H9 (cell line): ENCODE measurements at regions not wholly inside any gene's neighbourhood (a gene's known extent, or its start where the extent isn't known, plus 50 kb on each side); places are given as distances from the start of the nearest gene placed in this dataset.
A peak's percentile ranks its signal among the peaks of the same experiment; 100 is the strongest.

Experiments used
- DNase-seq: peaks from one replicate; pipeline ENCODE4 v3.0.0-alpha.2; 2017
- H2AFZ ChIP-seq: one replicate; pipeline ENCODE4 v1.6.1; 2013; ENCODE audit warnings: mild to moderate bottlenecking, low read length, control low read depth, moderate library complexity
- H2AK5ac ChIP-seq: 2 replicates; pipeline ENCODE4 v1.6.1; 2013; ENCODE audit warnings: low read length, control low read depth, mixed read lengths; ENCODE audit not compliant: insufficient read length
- H2BK120ac ChIP-seq: one replicate; pipeline ENCODE4 v1.6.1; 2013; ENCODE audit warnings: low read depth, mild to moderate bottlenecking, low read length, control low read depth, inconsistent platforms; ENCODE audit not compliant: poor library complexity, severe bottlenecking
- H2BK12ac ChIP-seq: 2 replicates; pipeline ENCODE4 v1.6.1; 2013; ENCODE audit warnings: low read length, control low read depth, mixed read lengths, low read depth; ENCODE audit not compliant: insufficient read length
- H2BK15ac ChIP-seq: 2 replicates; pipeline ENCODE4 v1.6.1; 2013; ENCODE audit warnings: low read depth, low read length, control low read depth
- H2BK20ac ChIP-seq: one replicate; pipeline ENCODE4 v1.6.1; 2013; ENCODE audit warnings: low read depth, mild to moderate bottlenecking, low read length, control low read depth, inconsistent platforms; ENCODE audit not compliant: poor library complexity, severe bottlenecking
- H2BK5ac ChIP-seq: 2 replicates; pipeline ENCODE4 v1.6.1; 2013; ENCODE audit warnings: low read length, control low read depth, mixed read lengths; ENCODE audit not compliant: insufficient read length
- H3K14ac ChIP-seq: 2 replicates; pipeline ENCODE4 v1.6.1; 2013; ENCODE audit warnings: low read length, control low read depth; ENCODE audit not compliant: insufficient read depth
- H3K18ac ChIP-seq: 2 replicates; pipeline ENCODE4 v1.6.1; 2013; ENCODE audit warnings: low read depth, mild to moderate bottlenecking, mixed read lengths, low read length, control low read depth; ENCODE audit not compliant: insufficient read length
- H3K23ac ChIP-seq: 2 replicates; pipeline ENCODE4 v1.6.1; 2013; ENCODE audit warnings: low read length, control low read depth, mixed read lengths, low read depth; ENCODE audit not compliant: insufficient read length
- H3K23me2 ChIP-seq: 2 replicates; pipeline ENCODE4 v1.6.1; 2013; ENCODE audit warnings: low read depth, mild to moderate bottlenecking, mixed read lengths, low read length, control low read depth; ENCODE audit not compliant: insufficient read length, poor library complexity, severe bottlenecking
- H3K27ac ChIP-seq: 2 replicates; pipeline ENCODE4 v1.5.1; 2013; ENCODE audit warnings: low read length, control low read depth, mixed read lengths, low read depth; ENCODE audit not compliant: insufficient read length
- H3K27me3 ChIP-seq: 2 replicates; pipeline ENCODE4 v1.6.1; 2013; ENCODE audit warnings: low read length, control low read depth, inconsistent platforms; ENCODE audit not compliant: insufficient read depth
- H3K4ac ChIP-seq: 2 replicates; pipeline ENCODE4 v1.6.1; 2013; ENCODE audit warnings: low read depth, mild to moderate bottlenecking, control low read depth, inconsistent platforms, low read length, moderate library complexity
- H3K4me1 ChIP-seq: 2 replicates; pipeline ENCODE4 v1.6.1; 2013; ENCODE audit warnings: low read length, control low read depth, inconsistent platforms; ENCODE audit not compliant: insufficient read depth
- H3K4me2 ChIP-seq: 2 replicates; pipeline ENCODE4 v1.6.1; 2013; ENCODE audit warnings: low read length, control low read depth, mixed read lengths; ENCODE audit not compliant: insufficient read length, insufficient read depth
- H3K56ac ChIP-seq: 2 replicates; pipeline ENCODE4 v1.6.1; 2013; ENCODE audit warnings: low read depth, mild to moderate bottlenecking, mixed read lengths, low read length, control low read depth; ENCODE audit not compliant: insufficient read length
- H3K79me1 ChIP-seq: 2 replicates; pipeline ENCODE4 v1.6.1; 2013; ENCODE audit warnings: low read depth, mild to moderate bottlenecking, moderate library complexity, low read length, control low read depth, inconsistent platforms; ENCODE audit not compliant: insufficient read depth, poor library complexity, severe bottlenecking
- H3K79me2 ChIP-seq: 2 replicates; pipeline ENCODE4 v1.6.1; 2013; ENCODE audit warnings: low read length, control low read depth, inconsistent platforms; ENCODE audit not compliant: insufficient read depth
- H3K9ac ChIP-seq: 2 replicates; pipeline ENCODE4 v1.6.1; 2013; ENCODE audit warnings: low read length, control low read depth, mixed read lengths; ENCODE audit not compliant: insufficient read length; ENCODE audit errors: extremely low read depth
- H3K9me3 ChIP-seq: one replicate; pipeline ENCODE4 v1.6.1; 2013; ENCODE audit warnings: low read depth, low read length, inconsistent platforms; ENCODE audit not compliant: control insufficient read depth
- H3T11ph ChIP-seq: one replicate; pipeline ENCODE4 v1.6.1; 2013; ENCODE audit warnings: mild to moderate bottlenecking, low read length, control low read depth, inconsistent platforms
- H4K20me1 ChIP-seq: one replicate; pipeline ENCODE4 v1.6.1; 2013; ENCODE audit not compliant: control insufficient read depth, insufficient read length, insufficient read depth
- H4K5ac ChIP-seq: 2 replicates; pipeline ENCODE4 v1.6.1; 2013; ENCODE audit warnings: low read depth, mild to moderate bottlenecking, mixed read lengths, low read length, control low read depth; ENCODE audit not compliant: insufficient read length
- H4K8ac ChIP-seq: replicated peaks from 2 replicates; pipeline ENCODE4 v1.6.1; 2013; ENCODE audit warnings: low read length, control low read depth, mixed read lengths, low read depth; ENCODE audit not compliant: insufficient read length
- H4K91ac ChIP-seq: 2 replicates; pipeline ENCODE4 v1.6.1; 2013; ENCODE audit warnings: low read depth, mild to moderate bottlenecking, moderate library complexity, mixed read lengths, low read length, control low read depth; ENCODE audit not compliant: insufficient read length
- H3K27ac Mint-ChIP-seq, 3 experiments: 2 replicates in 2 of 3; 3 replicates in 1 of 3; pipeline ENCODE4 v1.8.0; 2020 to 2021; ENCODE audit warnings: mixed read lengths in 3 of 3, mild to moderate bottlenecking in 1 of 3, moderate library complexity in 1 of 3
- H3K27me3 Mint-ChIP-seq: 2 replicates; pipeline ENCODE4 v1.8.0; 2021; ENCODE audit warnings: low read depth, mild to moderate bottlenecking, moderate library complexity, mixed read lengths
- H3K36me3 Mint-ChIP-seq, 3 experiments: 2 replicates in 2 of 3; 3 replicates in 1 of 3; pipeline ENCODE4 v1.8.0; 2020 to 2021; ENCODE audit warnings: low read depth in 3 of 3, mixed read lengths in 3 of 3; ENCODE audit not compliant: insufficient read depth in 1 of 3
- H3K4me1 Mint-ChIP-seq, 2 experiments: 2 replicates each; pipeline ENCODE4 v1.8.0; 2020; ENCODE audit warnings: mixed read lengths in 2 of 2
- H3K4me3 Mint-ChIP-seq, 2 experiments: 2 replicates in 1 of 2; 3 replicates in 1 of 2; pipeline ENCODE4 v1.8.0; 2020 to 2021; ENCODE audit warnings: mild to moderate bottlenecking in 2 of 2, mixed read lengths in 2 of 2, moderate library complexity in 1 of 2
- H3K9me3 Mint-ChIP-seq, 2 experiments: 2 replicates in 1 of 2; 3 replicates in 1 of 2; pipeline ENCODE4 v1.8.0; 2020; ENCODE audit warnings: mild to moderate bottlenecking in 2 of 2, mixed read lengths in 2 of 2, moderate library complexity in 1 of 2
- CTCF ChIP-seq: fragments of 200-600 bp; sonication (generic); conservative IDR thresholded peaks from 3 replicates; pipeline ENCODE4 v1.8.0; 2021; ENCODE audit warnings: antibody characterized with exemption, mild to moderate bottlenecking
- WGBS: extraction: QIAGEN DNeasy Blood & Tissue Kit; methylation state at CpG from one replicate; pipeline ENCODE4 v1.1.7; 2013; ENCODE audit warnings: missing lambda C conversion rate, low lambda C conversion rate, mixed read lengths; ENCODE audit not compliant: insufficient read length; ENCODE audit errors: extremely low coverage; 5-methylcytosine and 5-hydroxymethylcytosine counted together

GRCh38 chr7:119572541-119572940 lies 700.4 kb upstream of the KCND2 start:
- Mint-ChIP-seq H3K4me3 (no peak overlapping the region), H3K36me3 (no peaks in the 10 kb centered on the region), H3K27ac (no peak overlapping the region), H3K4me1 (no peaks in the 10 kb centered on the region), H3K27me3 (no peaks in the 10 kb centered on the region), H3K9me3 (no peaks in the 10 kb centered on the region)
- Histone ChIP-seq H2AK5ac (no peak overlapping the region), H4K91ac (no peak overlapping the region), H2BK120ac (no peak overlapping the region), H3K4me2 (no peak overlapping the region), H3K18ac (no peak overlapping the region), H3K79me2 (no peaks in the 10 kb centered on the region), H3K56ac (no peak overlapping the region), H3K14ac (no peak overlapping the region), H3K9ac (no peak overlapping the region), H3K4ac (no peak overlapping the region), H2BK12ac (no peak overlapping the region), H3K27ac (no peak overlapping the region), H2BK5ac (no peak overlapping the region), H3K4me1 (no peaks in the 10 kb centered on the region), H3K27me3 (no peaks in the 10 kb centered on the region), H2BK20ac (no peak overlapping the region), H2AFZ (no peak overlapping the region), H3K9me3 (no peaks in the 10 kb centered on the region), H4K8ac (no peak overlapping the region), H2BK15ac (no peak overlapping the region), H3K79me1 (no peaks in the 10 kb centered on the region), H3T11ph (no peak overlapping the region), H3K23me2 (no peaks in the 10 kb centered on the region), H4K20me1 (no peaks in the 10 kb centered on the region), H3K23ac (no peak overlapping the region), H4K5ac (no peak overlapping the region)
- peak; percentile 25 for DNase-seq
- TF ChIP-seq CTCF = no peak
- WGBS = no CpG with 5 or more reads among the region's 5 CpGs
